ENCODE measurements at regions not wholly inside any gene's neighbourhood (a gene's known extent, or its start where the extent isn't known, plus 50 kb on each side); places are given as distances from the start of the nearest gene placed in this dataset.

DNA sequence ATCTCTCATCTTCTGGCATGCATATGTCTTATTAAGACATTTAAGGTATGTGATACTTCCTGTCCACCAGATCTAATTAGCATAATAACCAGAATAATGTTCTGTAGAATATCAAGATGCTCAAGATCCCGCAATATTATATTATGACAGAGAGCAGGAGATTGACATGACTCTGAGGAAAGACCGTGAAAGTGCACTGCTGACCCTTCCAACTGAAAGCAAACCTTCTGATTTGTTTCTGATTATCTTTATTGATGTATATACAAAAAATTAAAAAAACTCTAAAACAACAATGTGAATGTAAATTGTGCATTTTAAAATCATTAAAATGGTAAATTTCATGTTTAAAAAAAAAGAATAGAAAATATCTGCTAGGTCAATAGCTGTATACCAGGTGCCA, 184.4 kb upstream of the TMEM45B start:
- DNase-seq (ENCODE audit: low spot score) = no peak
- TF ChIP-seq, protein P1, sequence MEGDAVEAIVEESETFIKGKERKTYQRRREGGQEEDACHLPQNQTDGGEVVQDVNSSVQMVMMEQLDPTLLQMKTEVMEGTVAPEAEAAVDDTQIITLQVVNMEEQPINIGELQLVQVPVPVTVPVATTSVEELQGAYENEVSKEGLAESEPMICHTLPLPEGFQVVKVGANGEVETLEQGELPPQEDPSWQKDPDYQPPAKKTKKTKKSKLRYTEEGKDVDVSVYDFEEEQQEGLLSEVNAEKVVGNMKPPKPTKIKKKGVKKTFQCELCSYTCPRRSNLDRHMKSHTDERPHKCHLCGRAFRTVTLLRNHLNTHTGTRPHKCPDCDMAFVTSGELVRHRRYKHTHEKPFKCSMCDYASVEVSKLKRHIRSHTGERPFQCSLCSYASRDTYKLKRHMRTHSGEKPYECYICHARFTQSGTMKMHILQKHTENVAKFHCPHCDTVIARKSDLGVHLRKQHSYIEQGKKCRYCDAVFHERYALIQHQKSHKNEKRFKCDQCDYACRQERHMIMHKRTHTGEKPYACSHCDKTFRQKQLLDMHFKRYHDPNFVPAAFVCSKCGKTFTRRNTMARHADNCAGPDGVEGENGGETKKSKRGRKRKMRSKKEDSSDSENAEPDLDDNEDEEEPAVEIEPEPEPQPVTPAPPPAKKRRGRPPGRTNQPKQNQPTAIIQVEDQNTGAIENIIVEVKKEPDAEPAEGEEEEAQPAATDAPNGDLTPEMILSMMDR (IDR thresholded peaks at IDR 0.05) = no peak
- ATAC-seq (ENCODE audit: low FRiP score) = no peak

GRCh38 chr11:129636926-129637325, 178.7 kb upstream of the TMEM45B start:
- no peak for ATAC-seq (ENCODE audit: low FRiP score)
- TF ChIP-seq, protein P1 (IDR thresholded peaks at IDR 0.05) = no peak
- DNase-seq (ENCODE audit: low spot score) = no peak

GRCh38 chr11:129637473-129637872, 178.2 kb upstream of the TMEM45B start:
- no peak for DNase-seq (ENCODE audit: low spot score)

DNA sequence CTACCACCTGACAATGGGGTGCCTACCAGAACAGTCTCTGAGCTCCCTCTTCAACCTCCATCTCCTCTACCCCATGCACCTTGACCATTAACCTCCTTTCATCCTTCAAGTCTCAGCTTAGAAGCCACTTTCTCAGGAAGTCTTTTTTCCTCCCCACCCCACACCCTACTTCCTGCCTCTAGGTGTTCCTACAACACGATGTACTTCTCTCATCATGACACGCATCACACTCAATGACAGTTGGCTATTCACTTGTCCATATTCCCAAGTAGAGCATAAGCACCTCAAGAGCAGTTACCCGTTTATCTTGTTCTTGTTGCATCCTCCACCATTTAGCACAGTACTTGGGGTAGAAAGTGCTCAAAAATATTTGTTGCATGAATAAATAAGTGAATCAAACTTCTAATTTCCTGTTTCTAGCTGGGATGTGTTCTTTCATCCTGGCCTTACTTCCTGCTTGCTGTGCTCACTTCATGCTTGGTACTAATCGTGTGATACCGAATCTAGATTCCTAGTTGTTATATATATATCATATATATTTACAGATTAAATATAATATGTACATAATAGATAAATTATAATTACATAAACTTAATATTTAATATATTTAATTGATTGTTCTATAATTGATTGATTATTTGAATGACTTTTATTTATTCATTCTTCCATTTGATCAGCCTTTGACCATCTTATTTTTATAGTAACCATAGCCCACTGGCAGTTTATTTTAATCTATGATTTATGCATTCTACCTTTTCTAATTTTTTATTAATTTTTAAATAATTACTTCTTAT, 177.5 kb upstream of the TMEM45B start:
- TF ChIP-seq, protein P1 (IDR thresholded peaks at IDR 0.05) = no peak
- no peak for DNase-seq (ENCODE audit: low spot score)
- no peak for ATAC-seq (ENCODE audit: low FRiP score)

More at GRCh38 chr11:129637473-129637872, 178.2 kb upstream of the TMEM45B start:
- TF ChIP-seq, protein P1 (IDR thresholded peaks at IDR 0.05) = no peak
- ATAC-seq (ENCODE audit: low FRiP score) = no peak

DNA sequence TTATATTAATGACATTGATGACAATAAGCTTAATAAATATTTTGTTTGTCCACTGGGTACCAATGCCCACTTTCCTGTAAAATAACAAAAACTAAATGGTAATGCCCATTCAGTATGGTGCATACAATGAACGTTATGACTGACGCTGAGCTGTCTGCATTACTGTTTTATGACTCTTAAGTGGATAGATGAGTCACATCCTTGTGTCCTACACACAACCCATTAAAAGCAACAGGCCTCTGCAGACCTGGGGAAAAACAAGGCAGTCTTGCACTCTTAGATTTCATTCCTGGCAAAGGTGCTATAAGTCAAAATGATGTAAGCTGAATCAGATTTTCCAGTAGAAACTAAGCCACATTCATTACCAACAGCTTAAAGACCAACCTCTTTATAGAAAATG, 176.3 kb upstream of the TMEM45B start:
- TF ChIP-seq, protein P1 (IDR thresholded peaks at IDR 0.05) = no peak
- DNase-seq (ENCODE audit: low spot score) (no peak), ATAC-seq (ENCODE audit: low FRiP score) (no peak)

DNA sequence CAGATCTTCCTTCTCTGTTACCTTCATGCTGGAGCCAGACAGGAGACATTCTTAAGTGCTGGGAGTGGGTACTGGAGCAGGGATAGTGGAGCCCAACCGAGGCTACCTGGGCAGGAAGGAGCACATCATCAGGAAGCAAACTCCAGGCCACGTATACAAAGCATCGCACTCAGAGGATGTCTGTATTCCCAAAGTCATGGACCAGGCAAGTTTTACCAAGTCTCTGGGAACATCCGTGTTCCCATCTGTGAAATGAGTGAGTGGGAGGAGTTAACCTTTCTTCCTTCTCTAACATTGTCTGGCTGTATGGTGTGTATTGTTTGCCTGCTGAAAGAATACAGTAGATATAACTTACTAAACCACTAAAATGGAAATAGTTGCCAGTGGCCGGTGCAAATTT, 175.0 kb upstream of the TMEM45B start:
- ATAC-seq (ENCODE audit: low FRiP score) = no peak
- TF ChIP-seq, protein P1 (IDR thresholded peaks at IDR 0.05) = no peak
- DNase-seq (ENCODE audit: low spot score) = no peak

All from omental fat pad (tissue), 3 donors.